Panc1 (cell line): ENCODE measurements at regions not wholly inside any gene's neighbourhood (a gene's known extent, or its start where the extent isn't known, plus 50 kb on each side); places are given as distances from the start of the nearest gene placed in this dataset.

Source experiments
- ATAC-seq: fragments of 200-7000 bp; cut with Tn5 transposase; 2 replicates; pipeline ENCODE4 v1.9.1; 2020; ENCODE audit warnings: mild to moderate bottlenecking, moderate library complexity
- BruUV-seq: library from RNA; stranded (reverse); fragments of 400-500 nt; replicated peaks from 2 replicates; lab custom pipeline; 2021; lab: Mats Ljungman, UMichigan
- CTCF ChIA-PET: fragments of 300-600 bp; sonication (Branson Sonifier 250); formaldehyde crosslinking; loops from one replicate; lab custom pipeline; 2022; ENCODE audit warnings: antibody characterized with exemption; lab: Charles Lee
- POLR2A ChIA-PET: fragments of 300-600 bp; sonication (Branson Sonifier 250); formaldehyde crosslinking; loops from one replicate; lab custom pipeline; 2022; ENCODE audit warnings: antibody characterized with exemption; lab: Charles Lee
- DNase-seq: peaks from one replicate; pipeline ENCODE4 v3.0.0-alpha.2; 2010; ENCODE audit warnings: low read depth, low spot score
- H3K27ac ChIP-seq: 2 replicates; pipeline ENCODE4 v1.5.1; 2011; ENCODE audit warnings: mild to moderate bottlenecking, low read length, inconsistent platforms
- H3K27me3 ChIP-seq: fragments of 200-500 bp; sonication (Bioruptor generic); 2 replicates; pipeline ENCODE4 v1.6.0; 2014; ENCODE audit warnings: low read length, inconsistent platforms; ENCODE audit not compliant: control insufficient read depth, insufficient read depth
- H3K36me3 ChIP-seq: fragments of 200-500 bp; sonication (Bioruptor generic); 2 replicates; pipeline ENCODE4 v1.5.1; 2014; ENCODE audit warnings: inconsistent platforms, mild to moderate bottlenecking, low read length, moderate library complexity; ENCODE audit not compliant: control insufficient read depth, insufficient read depth
- H3K4me1 ChIP-seq: 2 replicates; pipeline ENCODE4 v1.5.1; 2011; ENCODE audit warnings: inconsistent platforms, mild to moderate bottlenecking, low read length, moderate library complexity; ENCODE audit not compliant: control insufficient read depth, insufficient read depth
- H3K4me3 ChIP-seq, 2 experiments: 2 replicates each; pipeline ENCODE4 v1.5.1; 2011 to 2012; ENCODE audit warnings: low read depth in 2 of 2, low read length in 2 of 2, mild to moderate bottlenecking in 2 of 2, inconsistent platforms in 1 of 2, moderate library complexity in 1 of 2
- H3K9me3 ChIP-seq: fragments of 200-500 bp; sonication (Bioruptor generic); 2 replicates; pipeline ENCODE4 v1.5.1; 2014; ENCODE audit warnings: low read depth, mild to moderate bottlenecking, inconsistent platforms, low read length, moderate library complexity; ENCODE audit not compliant: control insufficient read depth, insufficient read depth
- CTCF ChIP-seq: fragments of 450-650 bp; IDR thresholded peaks from 2 replicates; pipeline ENCODE4 v1.5.1; 2017; ENCODE audit warnings: mild to moderate bottlenecking
- POLR2AphosphoS5 ChIP-seq: IDR thresholded peaks from 2 replicates; pipeline ENCODE4 v1.6.1; 2012; ENCODE audit warnings: mild to moderate bottlenecking, low read depth, low read length, moderate library complexity
- REST ChIP-seq, 2 experiments: IDR thresholded peaks; 2 replicates each; pipeline ENCODE4 v1.6.1; 2011 to 2012; ENCODE audit warnings: low read depth in 2 of 2, control low read depth in 1 of 2, low read length in 1 of 2, mild to moderate bottlenecking in 1 of 2, moderate library complexity in 1 of 2; ENCODE audit not compliant: insufficient read depth in 1 of 2
- SIN3A ChIP-seq: IDR thresholded peaks from 2 replicates; pipeline ENCODE4 v1.6.1; 2012; ENCODE audit warnings: low read depth, mild to moderate bottlenecking, low read length, moderate library complexity, borderline replicate concordance; ENCODE audit not compliant: insufficient read depth
- TCF7L2 ChIP-seq: IDR thresholded peaks from 2 replicates; pipeline ENCODE4 v1.6.1; 2011; ENCODE audit warnings: mild to moderate bottlenecking, low read depth, low read length, inconsistent platforms
- in situ Hi-C: cut with HindIII; loops from 2 replicates; pipeline ENCODE4 v1.10.0; 2016; ENCODE audit warnings: low sequenced_read_pairs, low pct_unique_long_range_greater_than_20kb
- intact Hi-C: fragments of 100-400 bp; cut with micrococcal nuclease; formaldehyde crosslinking; loops from one replicate; pipeline ENCODE4 v1.10.0; 2022; ENCODE audit not compliant: unreplicated experiment

- no TSS peak for BruUV-seq
- DNase-seq (no peak), ATAC-seq (no peak)
- Histone ChIP-seq H3K36me3 (no peaks in the 10 kb centered on the region; the same call in 1 of the 2 replicates), H3K9me3 (peaks cover 2% of the 10 kb centered on the region; the same call in 1 of the 2 replicates), H3K4me1 (peaks cover 40% of the 10 kb centered on the region), H3K27me3 (no peaks in the 10 kb centered on the region), H3K4me3 (no peak overlapping the region), H3K27ac (peak overlapping the region; percentile 65; the same call in 1 of the 2 replicates)
- intact Hi-C loops (no loop called here), in situ Hi-C loops (no loop called here)
- no peak for TF ChIP-seq CTCF
- CTCF ChIA-PET, result no interaction called here
- POLR2A ChIA-PET, result no interaction called here
Measured at GRCh38 chr15:77547801-77548588, 84.7 kb downstream of the LINGO1 start.

- no peak for DNase-seq
- Histone ChIP-seq H3K36me3 (no peaks in the 10 kb centered on the region; the same call in 1 of the 2 replicates), H3K9me3 (peaks cover 2% of the 10 kb centered on the region; the same call in 1 of the 2 replicates), H3K4me1 (peaks cover 51% of the 10 kb centered on the region), H3K4me3 (no peak overlapping the region), H3K27me3 (no peaks in the 10 kb centered on the region), H3K27ac (peak overlapping the region; percentile 65; the same call in 1 of the 2 replicates)
- CTCF ChIA-PET, result interaction anchor here (0.9 to 1.6 kb wide), 2 partner anchors 71 to 86 kb away, joined by 3 to 4 read pairs; no protein-coding TSS in a partner anchor
- no TSS peak for BruUV-seq
- intact Hi-C loops (no loop called here), in situ Hi-C loops (no loop called here)
- POLR2A ChIA-PET, result no interaction called here
- TF ChIP-seq REST (IDR thresholded peaks at IDR 0.05; ENCODE audit: insufficient read depth in 1 of 2, low read depth in 2 of 2, low read length in 1 of 2) (no peak), SIN3A (no peak), TCF7L2 (no peak), CTCF (no peak), POLR2AphosphoS5 (no peak)
- no peak for ATAC-seq
Measured at GRCh38 chr15:77546870-77547269, 85.8 kb downstream of the LINGO1 start.
